GM12878 (cell line): ENCODE measurements at regions not wholly inside any gene's neighbourhood (a gene's known extent, or its start where the extent isn't known, plus 50 kb on each side); places are given as distances from the start of the nearest gene placed in this dataset.

Experiments
- ATAC-seq: fragments of 200-7000 bp; cut with Tn5 transposase; 3 replicates; pipeline ENCODE4 v1.9.1; 2020; ENCODE audit warnings: mild to moderate bottlenecking, moderate library complexity
- BruUV-seq: library from RNA; stranded (reverse); fragments of 400-500 nt; replicated peaks from 2 replicates; lab custom pipeline; 2021; lab: Mats Ljungman, UMichigan
- CTCF ChIA-PET: fragments of 300-600 bp; sonication (Branson Sonifier 250); formaldehyde crosslinking; extraction: SDS; loops from one replicate; lab custom pipeline; 2021; ENCODE audit warnings: inconsistent platforms; lab: Yijun Ruan, JAX
- POLR2A ChIA-PET: fragments of 350-600 bp; formaldehyde crosslinking; extraction: SDS; loops from one replicate; lab custom pipeline; 2021; ENCODE audit warnings: inconsistent platforms; lab: Charles Lee
- RAD21 ChIA-PET: fragments of 300-600 bp; sonication (Branson Sonifier 250); formaldehyde crosslinking; loops from one replicate; lab custom pipeline; 2023; ENCODE audit warnings: antibody characterized with exemption; ENCODE audit not compliant: unreplicated experiment; lab: Charles Lee
- SMC1A ChIA-PET: fragments of 300-600 bp; sonication (Branson Sonifier 250); formaldehyde crosslinking; loops from one replicate; lab custom pipeline; 2023; ENCODE audit not compliant: unreplicated experiment, uncharacterized antibody; lab: Charles Lee
- DNase-seq: peaks from one replicate; pipeline ENCODE4 v3.0.0-alpha.2; 2011; ENCODE audit warnings: low read depth, low spot score
- FAIRE-seq: peaks from 3 replicates; lab custom pipeline; 2011; peaks lifted over from hg19 to GRCh38; lab: Jason Lieb, UNC
- H2AFZ ChIP-seq: 2 replicates; pipeline ENCODE4 v1.6.0; 2011; ENCODE audit warnings: low read depth, low read length, control low read depth; ENCODE audit not compliant: control insufficient read depth
- H3K27ac ChIP-seq: 2 replicates; pipeline ENCODE4 v1.5.1; 2011; ENCODE audit warnings: control low read depth; ENCODE audit not compliant: control insufficient read depth, insufficient read depth
- H3K27me3 ChIP-seq, 2 experiments: replicated peaks in 1 of 2; 2 replicates each; pipeline versions ENCODE4 v1.6.0 to v1.6.1; 2011; ENCODE audit warnings: low read length in 1 of 2; ENCODE audit not compliant: control insufficient read depth in 2 of 2, insufficient read depth in 2 of 2
- H3K36me3 ChIP-seq, 2 experiments: 2 replicates each; pipeline ENCODE4 v1.5.1; 2011; ENCODE audit warnings: low read length in 1 of 2; ENCODE audit not compliant: control insufficient read depth in 2 of 2, insufficient read depth in 2 of 2
- H3K4me1 ChIP-seq: 2 replicates; pipeline ENCODE4 v1.6.1; 2011; ENCODE audit warnings: mild to moderate bottlenecking, low read length, moderate library complexity, mixed read lengths; ENCODE audit not compliant: control insufficient read depth, insufficient read depth
- H3K4me2 ChIP-seq: 2 replicates; pipeline ENCODE4 v1.6.0; 2011; ENCODE audit warnings: control low read depth; ENCODE audit not compliant: control insufficient read depth, insufficient read depth
- H3K4me3 ChIP-seq: fragments of 200-600 bp; sonication (generic); 2 replicates; pipeline ENCODE4 v1.5.1; 2016
- H3K79me2 ChIP-seq: 2 replicates; pipeline ENCODE4 v1.6.0; 2011; ENCODE audit warnings: low read length; ENCODE audit not compliant: control insufficient read depth, insufficient read depth
- H3K9ac ChIP-seq: 2 replicates; pipeline ENCODE4 v1.8.0; 2011; ENCODE audit warnings: low read length, control low read depth, mixed read lengths; ENCODE audit not compliant: control insufficient read depth, insufficient read depth
- H3K9me3 ChIP-seq: replicated peaks from 3 replicates; pipeline ENCODE4 v1.5.1; 2011; ENCODE audit warnings: mild to moderate bottlenecking, low read length; ENCODE audit not compliant: control insufficient read depth, insufficient read depth
- H4K20me1 ChIP-seq: 2 replicates; pipeline ENCODE4 v1.6.0; 2011; ENCODE audit not compliant: control insufficient read depth, insufficient read depth
- CHD4 ChIP-seq: fragments of 200-600 bp; sonication (generic); IDR thresholded peaks from 2 replicates; pipeline ENCODE4 v1.6.1; 2016; ENCODE audit warnings: mild to moderate bottlenecking
- EP300 ChIP-seq, 2 experiments: fragments of 150-350 bp in 1 of 2; IDR thresholded peaks; 2 replicates each; pipeline ENCODE4 v1.6.1; 2011 to 2012; ENCODE audit warnings: low read depth in 2 of 2, low read length in 2 of 2, borderline replicate concordance in 1 of 2, improper control_type of control experiment in 1 of 2, inconsistent platforms in 1 of 2; ENCODE audit not compliant: control insufficient read depth in 1 of 2
- FOXM1 ChIP-seq: IDR thresholded peaks from 2 replicates; pipeline ENCODE4 v1.6.1; 2012; ENCODE audit warnings: low read depth, mild to moderate bottlenecking, inconsistent platforms, low read length, moderate library complexity
- HCFC1 ChIP-seq: fragments of 150-350 bp; IDR thresholded peaks from 2 replicates; pipeline ENCODE4 v1.6.1; 2014; ENCODE audit warnings: low read length
- HDGF ChIP-seq: fragments of 450-650 bp; IDR thresholded peaks from 2 replicates; pipeline ENCODE4 v1.6.1; 2016; ENCODE audit warnings: antibody characterized with exemption
- JUND ChIP-seq: IDR thresholded peaks from 2 replicates; pipeline ENCODE4 v1.6.1; 2012; ENCODE audit warnings: low read depth, mild to moderate bottlenecking, low read length, improper control_type of control experiment, moderate library complexity
- NBN ChIP-seq: fragments of 450-650 bp; IDR thresholded peaks from 2 replicates; pipeline ENCODE4 v1.6.1; 2016
- NR2F1 ChIP-seq: fragments of 450-650 bp; conservative IDR thresholded peaks from 2 replicates; pipeline ENCODE4 v1.6.1; 2017; ENCODE audit warnings: mild to moderate bottlenecking
- POLR2AphosphoS2 ChIP-seq: IDR thresholded peaks from 2 replicates; pipeline ENCODE4 v1.6.1; 2011; ENCODE audit warnings: low read depth, mild to moderate bottlenecking, low read length, improper control_type of control experiment, moderate library complexity
- RUNX3 ChIP-seq: IDR thresholded peaks from 2 replicates; pipeline ENCODE4 v1.6.1; 2012; ENCODE audit warnings: low read length, inconsistent platforms
- TCF3 ChIP-seq: IDR thresholded peaks from 2 replicates; pipeline ENCODE4 v1.6.1; 2012; ENCODE audit warnings: low read depth, mild to moderate bottlenecking, low read length, borderline replicate concordance; ENCODE audit not compliant: insufficient read depth
- TCF7 ChIP-seq: IDR thresholded peaks from 2 replicates; pipeline ENCODE4 v1.6.1; 2014; ENCODE audit warnings: antibody characterized with exemption, borderline replicate concordance
- ZNF384 ChIP-seq: IDR thresholded peaks from 2 replicates; pipeline ENCODE4 v1.6.1; 2012; ENCODE audit warnings: low read depth, mild to moderate bottlenecking, low read length, improper control_type of control experiment, borderline replicate concordance
- WGBS: methylation state at CpG from one replicate; pipeline ENCODE4 v1.1.6; 2016; ENCODE audit warnings: low lambda C conversion rate; ENCODE audit not compliant: insufficient replicate concordance, insufficient coverage; ENCODE audit errors: missing lambda C conversion rate; 5-methylcytosine and 5-hydroxymethylcytosine counted together
- in situ Hi-C: fragments of 300-500 bp; cut with MboI; formaldehyde crosslinking; loops from 9 replicates; pipeline ENCODE4 v1.14.3; 2018; ENCODE audit warnings: mixed read lengths
- intact Hi-C: fragments of 100-400 bp; cut with micrococcal nuclease; formaldehyde crosslinking; loops from one replicate; pipeline ENCODE4 v1.14.2; 2022; ENCODE audit not compliant: unreplicated experiment
- TF ChIP-seq, protein P1 (sequence below): fragments of 450-650 bp; IDR thresholded peaks from 2 replicates; pipeline ENCODE4 v1.6.1; 2017; ENCODE audit warnings: antibody characterized with exemption, mild to moderate bottlenecking, moderate library complexity
- TF ChIP-seq, protein P2 (sequence below): IDR thresholded peaks from 2 replicates; pipeline ENCODE4 v1.6.1; 2012; ENCODE audit warnings: low read depth, low read length, improper control_type of control experiment
- TF ChIP-seq, protein P3 (sequence below): fragments of 450-650 bp; IDR thresholded peaks from 2 replicates; pipeline ENCODE4 v1.6.1; 2016; ENCODE audit warnings: mild to moderate bottlenecking

DNA sequence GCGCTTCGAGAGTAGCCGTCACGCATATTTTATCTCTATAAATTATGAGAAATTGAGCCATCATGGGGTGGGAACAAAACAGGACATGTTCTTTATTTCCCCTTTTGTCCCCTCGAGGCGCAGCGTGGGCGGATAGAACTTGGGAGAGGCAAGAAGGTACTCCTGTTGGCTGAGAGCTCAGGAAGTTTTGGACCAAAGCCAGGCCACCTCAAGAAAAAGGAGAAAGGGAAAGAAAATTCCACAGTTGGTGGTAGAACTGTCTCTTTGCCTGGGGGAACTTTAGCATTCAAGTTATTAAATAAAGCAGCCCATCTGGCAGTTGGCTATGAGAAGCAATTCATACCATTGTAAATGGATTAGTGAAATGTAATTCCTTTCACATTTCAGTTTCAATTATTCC is 76.4 kb upstream of the DSCAM start:
- Histone ChIP-seq H3K36me3 (no peaks in the 10 kb centered on the region), H3K4me3 (no peak overlapping the region)
- TF ChIP-seq ZNF384 = no peak
- TF ChIP-seq RUNX3 = no peak
- no peak for TF ChIP-seq NR2F1
- TF ChIP-seq, protein P1, sequence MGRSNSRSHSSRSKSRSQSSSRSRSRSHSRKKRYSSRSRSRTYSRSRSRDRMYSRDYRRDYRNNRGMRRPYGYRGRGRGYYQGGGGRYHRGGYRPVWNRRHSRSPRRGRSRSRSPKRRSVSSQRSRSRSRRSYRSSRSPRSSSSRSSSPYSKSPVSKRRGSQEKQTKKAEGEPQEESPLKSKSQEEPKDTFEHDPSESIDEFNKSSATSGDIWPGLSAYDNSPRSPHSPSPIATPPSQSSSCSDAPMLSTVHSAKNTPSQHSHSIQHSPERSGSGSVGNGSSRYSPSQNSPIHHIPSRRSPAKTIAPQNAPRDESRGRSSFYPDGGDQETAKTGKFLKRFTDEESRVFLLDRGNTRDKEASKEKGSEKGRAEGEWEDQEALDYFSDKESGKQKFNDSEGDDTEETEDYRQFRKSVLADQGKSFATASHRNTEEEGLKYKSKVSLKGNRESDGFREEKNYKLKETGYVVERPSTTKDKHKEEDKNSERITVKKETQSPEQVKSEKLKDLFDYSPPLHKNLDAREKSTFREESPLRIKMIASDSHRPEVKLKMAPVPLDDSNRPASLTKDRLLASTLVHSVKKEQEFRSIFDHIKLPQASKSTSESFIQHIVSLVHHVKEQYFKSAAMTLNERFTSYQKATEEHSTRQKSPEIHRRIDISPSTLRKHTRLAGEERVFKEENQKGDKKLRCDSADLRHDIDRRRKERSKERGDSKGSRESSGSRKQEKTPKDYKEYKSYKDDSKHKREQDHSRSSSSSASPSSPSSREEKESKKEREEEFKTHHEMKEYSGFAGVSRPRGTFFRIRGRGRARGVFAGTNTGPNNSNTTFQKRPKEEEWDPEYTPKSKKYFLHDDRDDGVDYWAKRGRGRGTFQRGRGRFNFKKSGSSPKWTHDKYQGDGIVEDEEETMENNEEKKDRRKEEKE = no peak
- no peak for TF ChIP-seq TCF3
- TF ChIP-seq TCF7 = no peak
- no peak for TF ChIP-seq EP300 (IDR thresholded peaks at IDR 0.05; ENCODE audit: borderline replicate concordance in 1 of 2, control insufficient read depth in 1 of 2, low read depth in 2 of 2, low read length in 2 of 2)
- no peak for TF ChIP-seq HCFC1
- no peak for TF ChIP-seq FOXM1
- no peak for TF ChIP-seq NBN
- no peak for TF ChIP-seq JUND
- TF ChIP-seq, protein P2, sequence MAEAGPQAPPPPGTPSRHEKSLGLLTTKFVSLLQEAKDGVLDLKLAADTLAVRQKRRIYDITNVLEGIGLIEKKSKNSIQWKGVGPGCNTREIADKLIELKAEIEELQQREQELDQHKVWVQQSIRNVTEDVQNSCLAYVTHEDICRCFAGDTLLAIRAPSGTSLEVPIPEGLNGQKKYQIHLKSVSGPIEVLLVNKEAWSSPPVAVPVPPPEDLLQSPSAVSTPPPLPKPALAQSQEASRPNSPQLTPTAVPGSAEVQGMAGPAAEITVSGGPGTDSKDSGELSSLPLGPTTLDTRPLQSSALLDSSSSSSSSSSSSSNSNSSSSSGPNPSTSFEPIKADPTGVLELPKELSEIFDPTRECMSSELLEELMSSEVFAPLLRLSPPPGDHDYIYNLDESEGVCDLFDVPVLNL = no peak
- no peak for TF ChIP-seq HDGF
- TF ChIP-seq POLR2AphosphoS2 = no peak
- TF ChIP-seq, protein P3, sequence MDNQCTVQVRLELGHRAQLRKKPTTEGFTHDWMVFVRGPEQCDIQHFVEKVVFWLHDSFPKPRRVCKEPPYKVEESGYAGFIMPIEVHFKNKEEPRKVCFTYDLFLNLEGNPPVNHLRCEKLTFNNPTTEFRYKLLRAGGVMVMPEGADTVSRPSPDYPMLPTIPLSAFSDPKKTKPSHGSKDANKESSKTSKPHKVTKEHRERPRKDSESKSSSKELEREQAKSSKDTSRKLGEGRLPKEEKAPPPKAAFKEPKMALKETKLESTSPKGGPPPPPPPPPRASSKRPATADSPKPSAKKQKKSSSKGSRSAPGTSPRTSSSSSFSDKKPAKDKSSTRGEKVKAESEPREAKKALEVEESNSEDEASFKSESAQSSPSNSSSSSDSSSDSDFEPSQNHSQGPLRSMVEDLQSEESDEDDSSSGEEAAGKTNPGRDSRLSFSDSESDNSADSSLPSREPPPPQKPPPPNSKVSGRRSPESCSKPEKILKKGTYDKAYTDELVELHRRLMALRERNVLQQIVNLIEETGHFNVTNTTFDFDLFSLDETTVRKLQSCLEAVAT = no peak
- no peak for TF ChIP-seq CHD4
- TF ChIP-seq, all 136 proteins: peak for 0
- H3K9ac ChIP-seq = no peak overlapping the region
- FAIRE-seq (no peak), DNase-seq (no peak), ATAC-seq (no peak)
- in situ Hi-C loops = no loop called here
- intact Hi-C loops = no loop called here
- ChIA-PET POLR2A (no interaction called here), RAD21 (no interaction called here), CTCF (no interaction called here), SMC1A (no interaction called here)
- no peak overlapping the region for H3K27ac ChIP-seq
- H2AFZ ChIP-seq = no peak overlapping the region
- 23% methylated on average over 8 of the region's 8 CpGs for WGBS
- no peaks in the 10 kb centered on the region for H3K27me3 ChIP-seq
- no peaks in the 10 kb centered on the region; the same call in 2 of the 3 replicates for H3K9me3 ChIP-seq
- no peaks in the 10 kb centered on the region for H3K79me2 ChIP-seq
- H3K4me1 ChIP-seq = no peaks in the 10 kb centered on the region
- BruUV-seq = no TSS peak
- H3K4me2 ChIP-seq = no peak overlapping the region
- H4K20me1 ChIP-seq = no peaks in the 10 kb centered on the region
